NCI-H345 treated with DMSO at 0.1 percent for 48 hours (cell line): ENCODE measurements at regions not wholly inside any gene's neighbourhood (a gene's known extent, or its start where the extent isn't known, plus 50 kb on each side); places are given as distances from the start of the nearest gene placed in this dataset.

Experiments
- DNase-seq: peaks from one replicate; lab custom pipeline; 2025; ENCODE audit not compliant: unreplicated experiment; lab: John Stamatoyannopoulos, UW

DNA sequence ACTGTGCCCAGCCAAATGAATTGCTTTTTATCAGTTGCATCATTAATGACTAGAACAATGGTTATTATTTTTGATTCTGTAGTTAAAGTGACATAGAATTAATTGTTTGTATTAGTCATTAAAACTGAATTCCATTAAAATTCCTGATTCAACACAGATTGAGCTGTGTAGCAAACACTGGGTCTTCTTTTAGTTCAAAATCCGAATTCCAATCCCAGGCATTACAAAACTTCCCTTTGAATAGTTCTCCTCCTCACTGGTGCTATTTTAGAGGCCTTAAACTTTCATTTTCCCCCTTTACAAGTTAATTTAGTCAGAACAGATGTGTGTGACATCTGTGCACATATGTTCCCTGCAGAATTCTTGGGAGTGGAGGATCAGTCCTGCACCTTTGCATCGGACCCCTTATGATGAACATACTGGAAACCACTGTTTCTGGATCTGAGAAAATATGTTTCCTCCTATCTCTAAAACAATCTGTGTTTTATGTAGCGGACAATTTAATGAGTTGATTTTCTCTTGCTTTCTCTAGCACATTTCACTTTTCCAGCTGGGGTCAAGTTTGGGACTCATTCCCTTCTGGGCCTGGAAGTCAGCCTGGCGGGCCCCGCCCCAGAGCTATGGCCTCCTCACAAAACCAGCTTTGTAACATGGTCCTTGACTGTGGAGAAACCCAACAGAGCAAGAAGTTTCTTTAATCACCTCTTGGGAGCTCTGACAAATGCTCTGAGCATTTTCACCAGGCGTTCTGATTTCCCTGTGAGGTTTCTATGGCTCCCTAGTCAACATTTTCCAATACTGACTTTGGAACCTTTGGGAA lies 87.9 kb upstream of the MAMDC2 start:
- no peak for DNase-seq

DNA sequence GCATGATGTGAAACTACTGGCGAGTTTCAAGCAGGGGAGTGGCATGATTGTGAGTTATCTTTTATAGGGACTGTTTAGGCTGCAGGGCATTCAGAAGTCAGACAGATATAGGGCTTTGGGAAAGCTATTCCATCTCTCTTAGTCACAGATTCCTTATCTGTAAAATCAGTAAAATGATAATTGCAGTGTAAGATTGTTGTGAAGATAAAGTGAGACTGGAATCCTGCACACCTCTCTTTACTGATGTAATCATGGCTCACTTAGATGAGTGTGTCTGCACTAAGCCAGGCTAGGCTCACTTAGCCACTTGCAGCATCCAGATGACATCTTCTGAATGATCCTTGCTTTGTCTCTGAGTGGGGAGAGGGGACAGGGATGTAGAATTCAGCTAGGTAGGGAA lies 81.8 kb upstream of the MAMDC2 start:
- no peak for DNase-seq

DNA sequence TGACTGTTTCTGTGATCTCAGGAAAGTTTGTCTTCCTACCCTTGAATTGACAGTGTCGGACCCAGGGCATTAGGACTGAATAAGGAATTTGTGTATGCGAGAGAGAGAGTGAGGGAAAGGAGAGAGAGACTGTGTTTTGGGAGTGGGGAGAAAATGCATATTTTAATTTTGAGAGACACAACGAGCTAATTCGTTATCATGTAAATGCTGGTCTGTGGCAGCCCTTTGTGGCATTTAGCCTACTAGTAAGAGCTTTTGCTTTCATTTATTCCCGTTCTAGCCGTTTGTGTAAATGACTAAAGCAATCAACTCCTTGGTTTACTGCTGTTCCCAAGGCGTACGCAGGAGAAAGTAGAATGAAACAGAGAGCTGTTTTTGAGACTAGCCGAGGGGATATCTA lies 79.8 kb upstream of the MAMDC2 start:
- no peak for DNase-seq

- DNase-seq, result no peak
These were observed 79.2 kb upstream of the MAMDC2 start for GRCh38 chr9:69964446-69964845.

GRCh38 chr9:69965416-69966145 lies 78.1 kb upstream of the MAMDC2 start:
- DNase-seq, result no peak

DNA sequence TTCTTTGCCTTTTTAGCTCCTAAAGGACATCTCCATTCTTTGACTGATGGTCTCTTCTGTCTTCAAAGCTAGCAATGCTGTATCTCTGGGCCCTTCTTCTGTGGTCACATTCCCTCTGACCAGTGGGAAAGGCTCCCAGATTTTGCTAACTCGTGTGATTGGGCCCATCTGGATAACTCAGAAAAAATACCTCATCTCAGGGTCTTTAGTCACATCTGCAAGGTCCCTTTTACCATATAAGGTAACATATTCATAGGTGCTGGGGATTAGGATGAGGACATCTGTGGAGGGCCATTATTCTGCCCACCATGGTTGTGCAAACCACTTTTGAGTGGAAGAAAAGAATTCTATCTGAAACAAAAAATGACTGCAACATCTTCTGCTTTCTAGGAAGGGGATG lies 76.3 kb upstream of the MAMDC2 start:
- DNase-seq, result no peak

GRCh38 chr9:69970001-69970533 lies 73.6 kb upstream of the MAMDC2 start:
- DNase-seq, result no peak

GRCh38 chr9:69971643-69972449 lies 71.8 kb upstream of the MAMDC2 start:
- DNase-seq, result peak; percentile 44

GRCh38 chr9:69975681-69976080 lies 68.0 kb upstream of the MAMDC2 start:
- DNase-seq, result no peak

- DNase-seq, result no peak
These were observed 67.5 kb upstream of the MAMDC2 start for GRCh38 chr9:69976152-69976551.

DNA sequence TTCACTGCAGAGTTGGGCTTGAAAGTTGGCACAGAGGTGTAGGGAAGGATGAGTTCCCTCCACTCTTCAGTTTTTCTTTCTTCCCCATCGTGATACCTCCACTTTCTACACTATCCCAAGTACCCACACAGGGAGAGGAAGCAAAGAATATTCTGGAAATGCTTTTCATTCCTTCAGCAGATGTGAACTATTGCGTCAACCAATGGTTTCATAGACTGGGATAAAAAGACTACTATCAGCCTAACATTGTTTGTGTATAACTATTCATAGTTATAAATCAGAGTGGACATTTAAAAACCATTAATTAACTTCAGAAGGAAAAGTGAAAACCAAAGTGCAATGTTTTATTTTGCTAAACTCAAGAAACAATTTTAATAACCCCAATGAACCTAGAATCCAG lies 63.6 kb upstream of the MAMDC2 start:
- DNase-seq, result no peak

- DNase-seq, result no peak
These were observed 63.1 kb upstream of the MAMDC2 start for GRCh38 chr9:69980591-69980990.

GRCh38 chr9:69981686-69982445 lies 61.8 kb upstream of the MAMDC2 start:
- peak; percentile 89 for DNase-seq

GRCh38 chr9:69984831-69985230 lies 58.8 kb upstream of the MAMDC2 start:
- DNase-seq, result no peak

GRCh38 chr9:69985971-69986370 lies 57.7 kb upstream of the MAMDC2 start:
- DNase-seq, result no peak

DNA sequence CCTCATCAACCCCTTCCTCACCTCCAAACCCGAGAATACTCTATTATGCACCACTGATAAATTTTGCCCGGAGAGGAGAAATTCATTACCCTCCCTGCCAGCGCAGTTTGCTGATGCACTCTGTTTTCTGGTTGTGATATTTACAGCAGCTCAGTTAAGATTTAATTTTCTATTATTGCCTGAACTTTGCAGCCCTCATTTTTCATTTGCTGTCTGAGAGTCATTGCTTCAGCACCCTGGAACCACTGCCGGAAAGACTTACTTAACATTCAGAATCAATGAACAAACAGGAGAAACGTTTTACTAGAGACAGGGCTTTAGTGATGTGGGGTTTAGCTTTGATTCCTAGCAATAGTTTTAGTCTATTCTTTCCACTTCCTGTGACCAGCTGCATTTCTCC lies 56.7 kb upstream of the MAMDC2 start:
- DNase-seq, result no peak

DNA sequence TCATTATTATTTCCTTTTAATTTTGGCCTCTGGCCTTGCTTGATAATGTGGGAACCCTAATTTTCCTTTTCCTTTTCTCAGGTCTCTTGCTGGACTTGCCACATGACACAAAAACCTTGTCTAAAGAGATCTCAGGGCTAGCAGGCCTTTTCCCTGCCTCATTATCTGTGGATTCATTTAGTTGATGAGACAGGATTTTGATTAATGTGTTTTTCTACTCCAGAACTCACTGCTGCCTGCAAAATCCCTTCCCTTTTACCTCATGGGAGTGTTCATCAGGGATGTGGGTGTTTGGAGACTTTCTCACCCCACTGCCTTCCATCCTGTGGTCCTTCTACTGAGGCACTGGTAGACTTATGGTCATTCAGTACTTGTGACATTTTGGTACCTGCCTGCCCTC lies 56.2 kb upstream of the MAMDC2 start:
- no peak for DNase-seq

DNA sequence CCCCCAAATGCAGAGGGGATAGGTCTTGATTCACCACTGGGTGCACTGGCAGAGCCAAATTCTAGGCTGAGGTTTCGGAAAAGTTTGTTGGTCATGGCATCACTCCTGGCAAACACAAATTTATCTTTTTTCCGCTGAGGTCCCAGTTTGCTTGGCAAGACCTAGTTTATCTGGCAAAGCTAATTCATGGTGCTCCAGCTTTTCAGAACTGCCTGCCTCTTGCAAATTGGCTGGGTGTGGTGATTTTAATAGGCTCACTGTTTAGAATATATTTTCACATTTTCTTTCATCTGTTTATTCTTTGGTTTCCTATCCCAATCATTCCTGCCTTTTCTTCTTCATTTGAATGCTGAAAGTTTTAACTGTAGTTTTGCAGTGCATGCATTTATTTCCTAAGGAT lies 50.5 kb upstream of the MAMDC2 start:
- DNase-seq, result no peak
